HL-60 (cell line): ENCODE measurements at regions not wholly inside any gene's neighbourhood (a gene's known extent, or its start where the extent isn't known, plus 50 kb on each side); places are given as distances from the start of the nearest gene placed in this dataset.

Source experiments
- DNase-seq, 2 experiments: peaks; one replicate each; pipeline ENCODE4 v3.0.0-alpha.2; 2010 to 2020; ENCODE audit warnings: low read depth in 1 of 2, low spot score in 1 of 2
- H3K27ac ChIP-seq: fragments of 250-450 bp; sonication (Bioruptor Pico); replicated peaks from 2 replicates; pipeline ENCODE4 v1.5.1; 2020; ENCODE audit warnings: mild to moderate bottlenecking, moderate library complexity
- H3K27me3 ChIP-seq: fragments of 250-450 bp; sonication (Bioruptor Pico); 2 replicates; pipeline ENCODE4 v1.5.1; 2021; ENCODE audit warnings: mild to moderate bottlenecking, moderate library complexity; ENCODE audit not compliant: insufficient read depth, poor library complexity, severe bottlenecking
- H3K4me3 ChIP-seq: replicated peaks from 2 replicates; pipeline ENCODE4 v1.5.1; 2011; ENCODE audit warnings: mild to moderate bottlenecking, control low read depth, low read length; ENCODE audit not compliant: insufficient read depth
- GABPA ChIP-seq: IDR thresholded peaks from 2 replicates; pipeline ENCODE4 v1.6.1; 2012; ENCODE audit warnings: low read depth
- POLR2AphosphoS5 ChIP-seq: IDR thresholded peaks from 2 replicates; pipeline ENCODE4 v1.6.1; 2012; ENCODE audit warnings: low read depth
- REST ChIP-seq: IDR thresholded peaks from 2 replicates; pipeline ENCODE4 v1.6.1; 2012; ENCODE audit warnings: low read depth; ENCODE audit not compliant: insufficient replicate concordance
- SPI1 ChIP-seq: IDR thresholded peaks from 2 replicates; pipeline ENCODE4 v1.6.1; 2012; ENCODE audit warnings: low read depth, mild to moderate bottlenecking, borderline replicate concordance
- TF ChIP-seq, protein P1 (sequence below): IDR thresholded peaks from one replicate; pipeline ENCODE4 v1.5.1; 2011; ENCODE audit warnings: low read length, control low read depth, inconsistent platforms; ENCODE audit not compliant: insufficient read depth

- no peak for TF ChIP-seq REST
- TF ChIP-seq, protein P1, sequence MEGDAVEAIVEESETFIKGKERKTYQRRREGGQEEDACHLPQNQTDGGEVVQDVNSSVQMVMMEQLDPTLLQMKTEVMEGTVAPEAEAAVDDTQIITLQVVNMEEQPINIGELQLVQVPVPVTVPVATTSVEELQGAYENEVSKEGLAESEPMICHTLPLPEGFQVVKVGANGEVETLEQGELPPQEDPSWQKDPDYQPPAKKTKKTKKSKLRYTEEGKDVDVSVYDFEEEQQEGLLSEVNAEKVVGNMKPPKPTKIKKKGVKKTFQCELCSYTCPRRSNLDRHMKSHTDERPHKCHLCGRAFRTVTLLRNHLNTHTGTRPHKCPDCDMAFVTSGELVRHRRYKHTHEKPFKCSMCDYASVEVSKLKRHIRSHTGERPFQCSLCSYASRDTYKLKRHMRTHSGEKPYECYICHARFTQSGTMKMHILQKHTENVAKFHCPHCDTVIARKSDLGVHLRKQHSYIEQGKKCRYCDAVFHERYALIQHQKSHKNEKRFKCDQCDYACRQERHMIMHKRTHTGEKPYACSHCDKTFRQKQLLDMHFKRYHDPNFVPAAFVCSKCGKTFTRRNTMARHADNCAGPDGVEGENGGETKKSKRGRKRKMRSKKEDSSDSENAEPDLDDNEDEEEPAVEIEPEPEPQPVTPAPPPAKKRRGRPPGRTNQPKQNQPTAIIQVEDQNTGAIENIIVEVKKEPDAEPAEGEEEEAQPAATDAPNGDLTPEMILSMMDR: no peak
- no peak for TF ChIP-seq POLR2AphosphoS5
- no peak for TF ChIP-seq SPI1
- no peak for TF ChIP-seq GABPA
- H3K4me3 ChIP-seq: no peak overlapping the region
- no peaks in the 10 kb centered on the region for H3K27me3 ChIP-seq
- no peak overlapping the region for H3K27ac ChIP-seq
- DNase-seq: no peak
Observed at GRCh38 chr4:124055336-124055735, 657.2 kb downstream of the ANKRD50 start.

- no peak for DNase-seq
- TF ChIP-seq POLR2AphosphoS5 (no peak), SPI1 (no peak), GABPA (no peak), REST (no peak)
- TF ChIP-seq, protein P1: no peak
- no peak overlapping the region for H3K4me3 ChIP-seq
- H3K27ac ChIP-seq: no peak overlapping the region
- H3K27me3 ChIP-seq: no peaks in the 10 kb centered on the region
Observed at GRCh38 chr4:124055896-124056295, 656.6 kb downstream of the ANKRD50 start.

- Histone ChIP-seq H3K27me3 (no peaks in the 10 kb centered on the region), H3K4me3 (no peak overlapping the region), H3K27ac (no peak overlapping the region)
- DNase-seq: peak in 1 of 2 experiments; percentile 1
- peak; percentile 83 for TF ChIP-seq SPI1
- TF ChIP-seq POLR2AphosphoS5: no peak
Observed at GRCh38 chr4:124060261-124060918, 652.1 kb downstream of the ANKRD50 start.

- H3K4me3 ChIP-seq: no peak overlapping the region
- TF ChIP-seq, protein P1: no peak
- no peak for DNase-seq
- H3K27me3 ChIP-seq: no peaks in the 10 kb centered on the region
- no peak overlapping the region for H3K27ac ChIP-seq
Observed at GRCh38 chr4:124061413-124061812, 651.1 kb downstream of the ANKRD50 start.
